K562 (cell line): ENCODE measurements at regions not wholly inside any gene's neighbourhood (a gene's known extent, or its start where the extent isn't known, plus 50 kb on each side); places are given as distances from the start of the nearest gene placed in this dataset.

Experiments used
- ATAC-seq: fragments of 200-7000 bp; cut with Tn5 transposase; 3 replicates; pipeline ENCODE4 v1.9.1; 2020; ENCODE audit warnings: moderate library complexity
- BruUV-seq: library from RNA; stranded (reverse); fragments of 400-500 nt; replicated peaks from 2 replicates; lab custom pipeline; 2021; lab: Mats Ljungman, UMichigan
- CTCF ChIA-PET: fragments of 300-600 bp; formaldehyde crosslinking; extraction: SDS; loops from one replicate; lab custom pipeline; 2021; ENCODE audit warnings: low intra/inter-chr PET ratio; lab: Yijun Ruan, JAX
- POLR2A ChIA-PET: fragments of 300-600, 350-650 bp; sonication (Branson Sonifier 250); formaldehyde crosslinking; extraction: SDS; loops from one replicate; lab custom pipeline; 2021; ENCODE audit warnings: antibody characterized with exemption, inconsistent platforms; lab: Yijun Ruan, JAX
- DNase-seq, 4 experiments: peaks; one replicate each; pipeline versions ENCODE4 v3.0.0 to v3.0.0-alpha.2; 2011 to 2018; ENCODE audit warnings: low spot score in 3 of 4, mixed read lengths in 3 of 4; ENCODE audit errors: extremely low read depth in 1 of 4
- FAIRE-seq: peaks from 2 replicates; lab custom pipeline; 2011; peaks lifted over from hg19 to GRCh38; lab: Jason Lieb, UNC
- H2AFZ ChIP-seq: 2 replicates; pipeline ENCODE4 v1.6.0; 2011; ENCODE audit warnings: low read depth, low read length, control low read depth, inconsistent platforms
- H3K27ac ChIP-seq: fragments of 200-600 bp; 3 replicates; pipeline ENCODE4 v1.8.0; 2011; ENCODE audit warnings: low read depth, mild to moderate bottlenecking, control low read depth, inconsistent platforms, low read length, moderate library complexity, mixed read lengths; ENCODE audit errors: extremely low read depth
- H3K27me3 ChIP-seq, 2 experiments: fragments of 300-600 bp in 1 of 2; 2 replicates in 1 of 2; 3 replicates in 1 of 2; pipeline versions ENCODE4 v1.6.0 to v1.8.0; 2011; ENCODE audit warnings: inconsistent platforms in 2 of 2, low read length in 2 of 2, mild to moderate bottlenecking in 1 of 2, mixed read lengths in 1 of 2, moderate library complexity in 1 of 2; ENCODE audit not compliant: control insufficient read depth in 2 of 2, insufficient read depth in 2 of 2
- H3K36me3 ChIP-seq: fragments of 300-600 bp; 3 replicates; pipeline ENCODE4 v1.8.0; 2011; ENCODE audit warnings: mild to moderate bottlenecking, low read length, inconsistent platforms; ENCODE audit not compliant: control insufficient read depth, insufficient read depth
- H3K4me1 ChIP-seq, 2 experiments: fragments of 200-600 bp in 1 of 2; replicated peaks in 1 of 2; 2 replicates in 1 of 2; 3 replicates in 1 of 2; pipeline versions ENCODE4 v1.5.1 to v1.8.0; 2011; ENCODE audit warnings: inconsistent platforms in 2 of 2, low read length in 2 of 2, mild to moderate bottlenecking in 1 of 2, mixed read lengths in 1 of 2, moderate library complexity in 1 of 2; ENCODE audit not compliant: control insufficient read depth in 2 of 2, insufficient read depth in 2 of 2
- H3K4me2 ChIP-seq: 2 replicates; pipeline ENCODE4 v1.6.1; 2011; ENCODE audit warnings: low read length, control low read depth, inconsistent platforms, mixed read lengths; ENCODE audit not compliant: insufficient read depth
- H3K4me3 ChIP-seq: fragments of 200-600 bp; sonication (generic), shearing (Covaris generic); 2 replicates; pipeline ENCODE4 v1.5.1; 2016; ENCODE audit warnings: control low read depth, inconsistent platforms
- H3K79me2 ChIP-seq: fragments of 200-600 bp; 3 replicates; pipeline ENCODE4 v1.8.0; 2011; ENCODE audit warnings: low read length, inconsistent platforms; ENCODE audit not compliant: control insufficient read depth, insufficient read depth
- H3K9ac ChIP-seq, 2 experiments: 2 replicates each; pipeline versions ENCODE4 v1.6.0 to v1.6.1; 2011; ENCODE audit warnings: low read depth in 2 of 2, low read length in 2 of 2, control low read depth in 1 of 2, inconsistent platforms in 1 of 2, mild to moderate bottlenecking in 1 of 2, mixed read lengths in 1 of 2; ENCODE audit not compliant: insufficient read depth in 1 of 2
- H3K9me1 ChIP-seq: one replicate; pipeline ENCODE4 v1.6.0; 2011; ENCODE audit warnings: inconsistent platforms, mild to moderate bottlenecking, low read length, moderate library complexity; ENCODE audit not compliant: control insufficient read depth, insufficient read depth
- H3K9me3 ChIP-seq: replicated peaks from 2 replicates; pipeline ENCODE4 v1.5.1; 2011; ENCODE audit warnings: low read depth, low read length, inconsistent platforms; ENCODE audit not compliant: control insufficient read depth, insufficient read depth
- H4K20me1 ChIP-seq: replicated peaks from 2 replicates; pipeline ENCODE4 v1.6.1; 2011; ENCODE audit warnings: low read length, inconsistent platforms, mixed read lengths; ENCODE audit not compliant: control insufficient read depth, insufficient read depth
- ARID1B ChIP-seq: fragments of 450-650 bp; IDR thresholded peaks from 2 replicates; pipeline ENCODE4 v1.6.1; 2016; ENCODE audit warnings: antibody characterized with exemption, mild to moderate bottlenecking, inconsistent platforms
- BACH1 ChIP-seq: fragments of 200-800 bp; sonication (Bioruptor generic); IDR thresholded peaks from 2 replicates; pipeline ENCODE4 v1.6.1; 2016; ENCODE audit warnings: missing genetic modification characterization, missing compliant biosample characterization
- CBFA2T2 ChIP-seq: fragments of 450-650 bp; conservative IDR thresholded peaks from 2 replicates; pipeline ENCODE4 v1.6.1; 2017; ENCODE audit warnings: mild to moderate bottlenecking
- CBFA2T3 ChIP-seq: fragments of 450-650 bp; IDR thresholded peaks from 2 replicates; pipeline ENCODE4 v1.6.1; 2017
- FOXJ2 ChIP-seq: fragments of 200-800 bp; sonication (Bioruptor generic); IDR thresholded peaks from 2 replicates; pipeline ENCODE4 v1.6.1; 2016; ENCODE audit warnings: missing genetic modification characterization, missing compliant biosample characterization
- HMG20A ChIP-seq: fragments of 450-650 bp; formaldehyde crosslinking; conservative IDR thresholded peaks from 2 replicates; pipeline ENCODE4 v1.4.0; 2020; ENCODE audit warnings: mild to moderate bottlenecking, mixed read lengths
- JUND ChIP-seq, 2 experiments: IDR thresholded peaks; 2 replicates in 1 of 2; 3 replicates in 1 of 2; pipeline ENCODE4 v1.6.1; 2011; ENCODE audit warnings: borderline replicate concordance in 2 of 2, low read depth in 2 of 2, low read length in 2 of 2, improper control_type of control experiment in 1 of 2, missing biosample characterization in 1 of 2, missing genetic modification characterization in 1 of 2, missing genetic modification reagents in 1 of 2
- KAT8 ChIP-seq: fragments of 450-650 bp; IDR thresholded peaks from 2 replicates; pipeline ENCODE4 v1.6.1; 2016; ENCODE audit warnings: low read depth, mild to moderate bottlenecking
- MAFG ChIP-seq: fragments of 450-650 bp; conservative IDR thresholded peaks from 2 replicates; pipeline ENCODE4 v1.6.1; 2016; ENCODE audit warnings: missing genetic modification characterization, missing compliant biosample characterization
- MAFK ChIP-seq: IDR thresholded peaks from 2 replicates; pipeline ENCODE4 v1.6.1; 2011; ENCODE audit warnings: low read length, improper control_type of control experiment
- MEIS2 ChIP-seq: fragments of 450-650 bp; IDR thresholded peaks from 2 replicates; pipeline ENCODE4 v1.6.1; 2014; ENCODE audit warnings: mild to moderate bottlenecking; ENCODE audit not compliant: partially characterized antibody
- PBX2 ChIP-seq, 2 experiments: IDR thresholded peaks in 1 of 2; conservative IDR thresholded peaks in 1 of 2; 2 replicates each; pipeline ENCODE4 v1.6.1; 2016; ENCODE audit warnings: low read depth in 2 of 2, mild to moderate bottlenecking in 1 of 2, missing compliant biosample characterization in 1 of 2, missing genetic modification characterization in 1 of 2, moderate library complexity in 1 of 2
- PTRF ChIP-seq: fragments of 450-650 bp; IDR thresholded peaks from 2 replicates; pipeline ENCODE4 v1.6.1; 2016; ENCODE audit warnings: mild to moderate bottlenecking, missing genetic modification characterization, missing compliant biosample characterization
- SIN3A ChIP-seq, 2 experiments: fragments of 150-350 bp in 1 of 2; IDR thresholded peaks; 2 replicates each; pipeline ENCODE4 v1.6.1; 2011 to 2016; ENCODE audit warnings: borderline replicate concordance in 2 of 2, low read depth in 2 of 2, low read length in 2 of 2, mild to moderate bottlenecking in 2 of 2, moderate library complexity in 2 of 2; ENCODE audit not compliant: control insufficient read depth in 1 of 2
- SPI1 ChIP-seq: IDR thresholded peaks from 2 replicates; pipeline ENCODE4 v1.6.1; 2011; ENCODE audit warnings: low read depth, low read length, control low read depth, borderline replicate concordance
- TAL1 ChIP-seq: fragments of 450-650 bp; IDR thresholded peaks from 2 replicates; pipeline ENCODE4 v1.6.1; 2016; ENCODE audit warnings: mild to moderate bottlenecking
- TEAD4 ChIP-seq, 2 experiments: sonication (generic) in 1 of 2; formaldehyde crosslinking in 1 of 2; IDR thresholded peaks; 2 replicates each; pipeline versions ENCODE4 v1.6.1 to v1.8.0; 2012 to 2022; ENCODE audit warnings: borderline replicate concordance in 1 of 2, inconsistent platforms in 1 of 2, low read length in 1 of 2, mild to moderate bottlenecking in 1 of 2, missing genetic modification reagents in 1 of 2
- ZNF644 ChIP-seq: fragments of 200-800 bp; sonication (Bioruptor generic); IDR thresholded peaks from 2 replicates; pipeline ENCODE4 v1.6.1; 2016; ENCODE audit warnings: low read depth, missing genetic modification characterization, missing compliant biosample characterization
- WGBS: fragments of 100-300 bp; shearing (Covaris generic); methylation state at CpG from one replicate; pipeline ENCODE4 v1.1.6; 2016; ENCODE audit warnings: low coverage, mixed read lengths; ENCODE audit not compliant: insufficient coverage; ENCODE audit errors: missing lambda C conversion rate; 5-methylcytosine and 5-hydroxymethylcytosine counted together
- in situ Hi-C: fragments of 300-500 bp; cut with MboI; formaldehyde crosslinking; loops from 4 replicates; pipeline ENCODE4 v1.15.0; 2018; ENCODE audit warnings: inconsistent platforms, mixed read lengths
- intact Hi-C: fragments of 100-400 bp; cut with micrococcal nuclease; formaldehyde crosslinking; loops from 2 replicates; pipeline ENCODE4 v1.14.2; 2022

GRCh38 chr4:41318839-41319530 lies 62.3 kb downstream of the UCHL1 start:
- FAIRE-seq = no peak
- POLR2A ChIA-PET = no interaction called here
- H2AFZ ChIP-seq = no peak overlapping the region

More at GRCh38 chr4:41318839-41319530, 62.3 kb downstream of the UCHL1 start:
- peak in 1 of 4 experiments; percentile 23 for DNase-seq
- no peak for TF ChIP-seq HMG20A
- TF ChIP-seq FOXJ2 (tag) = peak; percentile 46; the same call in 1 of the 2 replicates
- no peak for TF ChIP-seq MAFK
- peak; percentile 52 for TF ChIP-seq MEIS2
- no peak for TF ChIP-seq PTRF (tag)
- peak; percentile 26; the same call in 1 of the 2 replicates for TF ChIP-seq CBFA2T2
- TF ChIP-seq BACH1 = 0 out of 2 replicates have a peak, but pooled peaks have one; percentile 56
- peak; percentile 49; the same call in 1 of the 2 replicates for TF ChIP-seq ARID1B
- TF ChIP-seq JUND (IDR thresholded peaks at IDR 0.05; ENCODE audit: borderline replicate concordance, low read depth, low read length) = no peak
- TF ChIP-seq JUND (tag; IDR thresholded peaks at IDR 0.05; ENCODE audit: borderline replicate concordance, low read depth, low read length) = 0 out of 3 replicates have a peak, but pooled peaks have one; percentile 20
- TF ChIP-seq ZNF644 (tag) = 0 out of 2 replicates have a peak, but pooled peaks have one; percentile 27
- TF ChIP-seq MAFG = peak; percentile 17; the same call in 1 of the 2 replicates
- TF ChIP-seq SPI1 = no peak
- TF ChIP-seq CBFA2T3 = peak; percentile 46
- TF ChIP-seq PBX2 (CRISPR knock-in tag; IDR thresholded peaks at IDR 0.05; ENCODE audit: low read depth) = no peak
- peak; percentile 87 for TF ChIP-seq PBX2 (tag; conservative IDR thresholded peaks at IDR 0.05; ENCODE audit: low read depth)
- peak; percentile 45; the same call in 1 of the 2 replicates for TF ChIP-seq TEAD4 (IDR thresholded peaks at IDR 0.05; ENCODE audit: low read length)
- TF ChIP-seq TEAD4 (CRISPR knock-in tag; IDR thresholded peaks at IDR 0.05; ENCODE audit: borderline replicate concordance) = no peak
- TF ChIP-seq TAL1 = peak; percentile 41; the same call in 1 of the 2 replicates
- TF ChIP-seq KAT8 = no peak
- no peak for TF ChIP-seq SIN3A (IDR thresholded peaks at IDR 0.05; ENCODE audit: borderline replicate concordance in 2 of 2, control insufficient read depth in 1 of 2, low read depth in 2 of 2, low read length in 2 of 2)
- H3K27ac ChIP-seq = no peak overlapping the region
- no TSS peak for BruUV-seq
- no peak overlapping the region for H3K4me2 ChIP-seq
- H4K20me1 ChIP-seq = no peaks in the 10 kb centered on the region
- H3K27me3 ChIP-seq = no peaks in the 10 kb centered on the region
- no peaks in the 10 kb centered on the region for H3K9me1 ChIP-seq
- no peaks in the 10 kb centered on the region for H3K36me3 ChIP-seq
- H3K79me2 ChIP-seq = no peaks in the 10 kb centered on the region
- CTCF ChIA-PET = no interaction called here
- ATAC-seq = peak; percentile 39; the same call in 1 of the 3 replicates
- in situ Hi-C loops = no loop called here
- H3K9ac ChIP-seq = no peak overlapping the region
- intact Hi-C loops = no loop called here
- WGBS = 2% methylated on average over 6 of the region's 6 CpGs
- no peaks in the 10 kb centered on the region for H3K9me3 ChIP-seq
- H3K4me1 ChIP-seq = no peaks in the 10 kb centered on the region
- H3K4me3 ChIP-seq = no peak overlapping the region
